Ishikawa (cell line): ENCODE measurements at regions not wholly inside any gene's neighbourhood (a gene's known extent, or its start where the extent isn't known, plus 50 kb on each side); places are given as distances from the start of the nearest gene placed in this dataset.

Source experiments
- CEBPB ChIP-seq: IDR thresholded peaks from 2 replicates; pipeline ENCODE4 v1.6.1; 2012
- CREB1 ChIP-seq: IDR thresholded peaks from 2 replicates; pipeline ENCODE4 v1.6.1; 2012; ENCODE audit warnings: low read depth
- EGR1 ChIP-seq: IDR thresholded peaks from 2 replicates; pipeline ENCODE4 v1.6.1; 2012
- EP300 ChIP-seq: IDR thresholded peaks from 2 replicates; pipeline ENCODE4 v1.6.1; 2012; ENCODE audit warnings: borderline replicate concordance
- FOXM1 ChIP-seq: IDR thresholded peaks from 2 replicates; pipeline ENCODE4 v1.6.1; 2012; ENCODE audit warnings: low read depth, borderline replicate concordance
- NFIC ChIP-seq: IDR thresholded peaks from 2 replicates; pipeline ENCODE4 v1.6.1; 2012
- RAD21 ChIP-seq: IDR thresholded peaks from 2 replicates; pipeline ENCODE4 v1.6.1; 2012; ENCODE audit warnings: low read depth
- TAF1 ChIP-seq: IDR thresholded peaks from 2 replicates; pipeline ENCODE4 v1.6.1; 2012; ENCODE audit warnings: low read depth, mild to moderate bottlenecking
- TCF12 ChIP-seq: IDR thresholded peaks from 2 replicates; pipeline ENCODE4 v1.6.1; 2012; ENCODE audit warnings: low read depth
- TEAD4 ChIP-seq: IDR thresholded peaks from 2 replicates; pipeline ENCODE4 v1.6.1; 2012
- USF1 ChIP-seq: IDR thresholded peaks from 2 replicates; pipeline ENCODE4 v1.6.1; 2012
- YY1 ChIP-seq: IDR thresholded peaks from 2 replicates; pipeline ENCODE4 v1.6.1; 2012; ENCODE audit warnings: low read depth
- ZBTB7A ChIP-seq: IDR thresholded peaks from 2 replicates; pipeline ENCODE4 v1.6.1; 2012; ENCODE audit warnings: low read depth
- TF ChIP-seq, protein P1 (sequence below): IDR thresholded peaks from 2 replicates; pipeline ENCODE4 v1.6.1; 2012
- TF ChIP-seq, protein P2 (sequence below): IDR thresholded peaks from 2 replicates; pipeline ENCODE4 v1.6.1; 2012; ENCODE audit warnings: low read depth, mild to moderate bottlenecking

DNA sequence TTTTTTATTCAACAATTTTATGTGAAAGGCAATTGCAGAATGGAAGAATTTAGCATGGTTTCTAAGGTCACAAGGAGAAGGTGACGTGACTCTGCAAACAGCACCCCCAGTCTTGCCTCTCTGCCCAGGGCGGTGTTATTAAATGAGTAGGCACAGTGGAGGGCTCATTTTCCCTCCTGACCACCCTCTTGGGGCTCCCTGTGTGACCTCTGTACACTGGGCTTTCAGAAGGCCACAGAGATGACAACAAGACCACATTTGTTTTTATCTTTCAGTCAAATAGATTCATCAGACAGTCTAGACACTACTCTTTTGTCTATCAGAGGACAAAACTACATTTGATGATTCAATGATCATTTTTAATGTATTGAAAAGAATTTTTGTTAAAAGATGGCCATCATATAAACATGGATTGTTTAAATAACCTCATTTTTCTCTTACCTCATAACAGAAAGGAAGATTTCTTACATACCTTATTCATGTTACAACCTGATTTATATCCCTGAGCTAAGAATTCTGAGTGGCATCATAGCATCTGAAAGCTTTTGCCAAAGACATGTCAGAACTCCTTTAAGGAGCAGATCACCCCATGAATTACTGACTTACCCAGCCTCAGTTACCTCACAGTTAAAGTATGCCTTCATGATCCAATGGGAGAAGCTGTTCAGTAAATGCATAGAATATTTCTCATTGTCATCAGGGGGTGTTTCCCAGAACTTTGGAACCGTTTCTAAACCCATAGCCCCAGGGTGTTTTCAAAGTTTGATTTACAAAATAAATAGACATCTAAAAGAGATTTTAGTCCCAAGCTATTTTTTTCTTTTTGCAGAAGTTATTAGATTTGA lies 184.0 kb upstream of the RFC3 start:
- TF ChIP-seq FOXM1 (peak; percentile 77; the same call in 1 of the 2 replicates), YY1 (no peak), TCF12 (peak; percentile 78), TEAD4 (peak; percentile 92), CEBPB (peak; percentile 55; the same call in 1 of the 2 replicates), EP300 (peak; percentile 90), CREB1 (peak; percentile 53), TAF1 (no peak), NFIC (peak; percentile 89), EGR1 (no peak), USF1 (no peak), RAD21 (no peak), ZBTB7A (no peak)
- TF ChIP-seq, protein P1, sequence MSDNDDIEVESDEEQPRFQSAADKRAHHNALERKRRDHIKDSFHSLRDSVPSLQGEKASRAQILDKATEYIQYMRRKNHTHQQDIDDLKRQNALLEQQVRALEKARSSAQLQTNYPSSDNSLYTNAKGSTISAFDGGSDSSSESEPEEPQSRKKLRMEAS = peak; percentile 37; the same call in 1 of the 2 replicates
- TF ChIP-seq, protein P2, sequence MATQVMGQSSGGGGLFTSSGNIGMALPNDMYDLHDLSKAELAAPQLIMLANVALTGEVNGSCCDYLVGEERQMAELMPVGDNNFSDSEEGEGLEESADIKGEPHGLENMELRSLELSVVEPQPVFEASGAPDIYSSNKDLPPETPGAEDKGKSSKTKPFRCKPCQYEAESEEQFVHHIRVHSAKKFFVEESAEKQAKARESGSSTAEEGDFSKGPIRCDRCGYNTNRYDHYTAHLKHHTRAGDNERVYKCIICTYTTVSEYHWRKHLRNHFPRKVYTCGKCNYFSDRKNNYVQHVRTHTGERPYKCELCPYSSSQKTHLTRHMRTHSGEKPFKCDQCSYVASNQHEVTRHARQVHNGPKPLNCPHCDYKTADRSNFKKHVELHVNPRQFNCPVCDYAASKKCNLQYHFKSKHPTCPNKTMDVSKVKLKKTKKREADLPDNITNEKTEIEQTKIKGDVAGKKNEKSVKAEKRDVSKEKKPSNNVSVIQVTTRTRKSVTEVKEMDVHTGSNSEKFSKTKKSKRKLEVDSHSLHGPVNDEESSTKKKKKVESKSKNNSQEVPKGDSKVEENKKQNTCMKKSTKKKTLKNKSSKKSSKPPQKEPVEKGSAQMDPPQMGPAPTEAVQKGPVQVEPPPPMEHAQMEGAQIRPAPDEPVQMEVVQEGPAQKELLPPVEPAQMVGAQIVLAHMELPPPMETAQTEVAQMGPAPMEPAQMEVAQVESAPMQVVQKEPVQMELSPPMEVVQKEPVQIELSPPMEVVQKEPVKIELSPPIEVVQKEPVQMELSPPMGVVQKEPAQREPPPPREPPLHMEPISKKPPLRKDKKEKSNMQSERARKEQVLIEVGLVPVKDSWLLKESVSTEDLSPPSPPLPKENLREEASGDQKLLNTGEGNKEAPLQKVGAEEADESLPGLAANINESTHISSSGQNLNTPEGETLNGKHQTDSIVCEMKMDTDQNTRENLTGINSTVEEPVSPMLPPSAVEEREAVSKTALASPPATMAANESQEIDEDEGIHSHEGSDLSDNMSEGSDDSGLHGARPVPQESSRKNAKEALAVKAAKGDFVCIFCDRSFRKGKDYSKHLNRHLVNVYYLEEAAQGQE = no peak

- TF ChIP-seq YY1 (0 out of 2 replicates have a peak, but pooled peaks have one; percentile 11), CEBPB (no peak), TEAD4 (peak; percentile 35), RAD21 (peak; percentile 36; the same call in 1 of the 2 replicates), NFIC (no peak)
- TF ChIP-seq, protein P1 = peak; percentile 74
Measured at GRCh38 chr13:33634546-33634982, 183.4 kb upstream of the RFC3 start.

- TF ChIP-seq FOXM1 = no peak
- no peak for TF ChIP-seq RAD21
- no peak for TF ChIP-seq USF1
- no peak for TF ChIP-seq YY1
- no peak for TF ChIP-seq CREB1
- TF ChIP-seq TCF12 = no peak
- no peak for TF ChIP-seq NFIC
- no peak for TF ChIP-seq CEBPB
- no peak for TF ChIP-seq EGR1
- no peak for TF ChIP-seq TAF1
- TF ChIP-seq, protein P1 = no peak
Measured at GRCh38 chr13:33636243-33636642, 181.7 kb upstream of the RFC3 start.

GRCh38 chr13:33636955-33637670 lies 180.8 kb upstream of the RFC3 start:
- TF ChIP-seq CEBPB = no peak
- no peak for TF ChIP-seq NFIC
- no peak for TF ChIP-seq TAF1
- no peak for TF ChIP-seq RAD21
- TF ChIP-seq, protein P1 = 0 out of 2 replicates have a peak, but pooled peaks have one; percentile 27
- no peak for TF ChIP-seq TCF12
- TF ChIP-seq YY1 = no peak
- no peak for TF ChIP-seq ZBTB7A

GRCh38 chr13:33637978-33638743 lies 179.8 kb upstream of the RFC3 start:
- no peak for TF ChIP-seq YY1
- TF ChIP-seq NFIC = peak; percentile 46; the same call in 1 of the 2 replicates
- no peak for TF ChIP-seq USF1
- TF ChIP-seq CEBPB = no peak
- peak; percentile 48; the same call in 1 of the 2 replicates for TF ChIP-seq EP300
